HCT116 (cell line): ENCODE measurements at regions not wholly inside any gene's neighbourhood (a gene's known extent, or its start where the extent isn't known, plus 50 kb on each side); places are given as distances from the start of the nearest gene placed in this dataset.
"Not testable (repeated sequence)": the region's sequence is repeated elsewhere in the genome, so short reads cannot be mapped to it uniquely, and the experiment has no call there.

Source experiments
- ATAC-seq: fragments of 200-7000 bp; cut with Tn5 transposase; 2 replicates; pipeline ENCODE4 v1.9.1; 2020; ENCODE audit warnings: mild to moderate bottlenecking, moderate library complexity
- BruUV-seq: library from RNA; stranded (reverse); fragments of 400-500 nt; replicated peaks from 2 replicates; lab custom pipeline; 2021; lab: Mats Ljungman, UMichigan
- CTCF ChIA-PET: fragments of 300-600 bp; sonication (Branson Sonifier 250); formaldehyde crosslinking; loops from one replicate; lab custom pipeline; 2021; ENCODE audit warnings: antibody characterized with exemption; lab: Charles Lee
- POLR2A ChIA-PET: fragments of 300-600, 350-600 bp; sonication (Branson Sonifier 250); formaldehyde crosslinking; loops from one replicate; lab custom pipeline; 2021; ENCODE audit warnings: antibody characterized with exemption; lab: Charles Lee
- RAD21 ChIA-PET, 2 experiments: fragments of 300-600 bp; sonication (Branson Sonifier 250); formaldehyde crosslinking; loops; one replicate each; lab custom pipeline; 2023; ENCODE audit warnings: low total read pairs in 2 of 2; ENCODE audit not compliant: uncharacterized antibody in 2 of 2, unreplicated experiment in 2 of 2, low non-redundant PET in 1 of 2; lab: Charles Lee
- DNase-seq: peaks from one replicate; pipeline ENCODE4 v3.0.0-alpha.2; 2010; ENCODE audit warnings: low read depth, low spot score
- H2AFZ ChIP-seq: fragments of 200-600 bp; shearing (Covaris generic), sonication (generic); 2 replicates; pipeline ENCODE4 v1.6.1; 2017; ENCODE audit warnings: low read depth, mixed run types, mixed read lengths, antibody characterized with exemption, low read length; ENCODE audit not compliant: poor library complexity, severe bottlenecking
- H3K27ac ChIP-seq: 2 replicates; pipeline ENCODE4 v1.5.1; 2012; ENCODE audit warnings: low read depth, low read length
- H3K27me3 ChIP-seq: fragments of 200-600 bp; sonication (generic); 2 replicates; pipeline ENCODE4 v1.6.1; 2016; ENCODE audit warnings: mixed run types, low read length, mixed read lengths; ENCODE audit not compliant: insufficient read depth
- H3K36me3 ChIP-seq, 2 experiments: fragments of 200-500 bp in 1 of 2; fragments of 200-600 bp in 1 of 2; sonication (Bioruptor generic) in 1 of 2; sonication (generic) in 1 of 2; 2 replicates each; pipeline versions ENCODE4 v1.5.1 to v1.6.1; 2014 to 2016; ENCODE audit warnings: low read length in 2 of 2, inconsistent platforms in 1 of 2, mixed read lengths in 1 of 2, mixed run types in 1 of 2; ENCODE audit not compliant: insufficient read depth in 2 of 2, control insufficient read depth in 1 of 2
- H3K4me1 ChIP-seq, 2 experiments: fragments of 200-600 bp in 1 of 2; sonication (generic) in 1 of 2; 2 replicates each; pipeline versions ENCODE4 v1.5.1 to v1.6.1; 2012 to 2017; ENCODE audit warnings: low read length in 2 of 2, inconsistent platforms in 1 of 2, mild to moderate bottlenecking in 1 of 2, mixed read lengths in 1 of 2, mixed run types in 1 of 2, moderate library complexity in 1 of 2; ENCODE audit not compliant: insufficient read depth in 2 of 2, control insufficient read depth in 1 of 2
- H3K4me2 ChIP-seq: fragments of 200-600 bp; sonication (generic); 2 replicates; pipeline ENCODE4 v1.6.1; 2017; ENCODE audit warnings: mixed run types, low read length, mixed read lengths
- H3K4me3 ChIP-seq, 2 experiments: fragments of 200-600 bp in 1 of 2; sonication (generic) in 1 of 2; replicated peaks in 1 of 2; 2 replicates each; pipeline ENCODE4 v1.5.1; 2011 to 2016; ENCODE audit warnings: low read length in 2 of 2, control low read depth in 1 of 2, low read depth in 1 of 2, mild to moderate bottlenecking in 1 of 2, mixed read lengths in 1 of 2, mixed run types in 1 of 2
- H3K79me2 ChIP-seq: fragments of 200-600 bp; sonication (generic); 2 replicates; pipeline ENCODE4 v1.6.1; 2017; ENCODE audit warnings: mild to moderate bottlenecking, mixed run types, low read length, moderate library complexity, mixed read lengths; ENCODE audit not compliant: insufficient read depth
- H3K9ac ChIP-seq: fragments of 200-600 bp; sonication (generic); 2 replicates; pipeline ENCODE4 v1.6.1; 2016; ENCODE audit warnings: low read length, mixed read lengths
- H3K9me2 ChIP-seq: fragments of 200-600 bp; sonication (generic), shearing (Covaris generic); 2 replicates; pipeline ENCODE4 v1.6.1; 2017; ENCODE audit warnings: mixed run types, mild to moderate bottlenecking, moderate library complexity; ENCODE audit not compliant: insufficient read depth
- H3K9me3 ChIP-seq, 2 experiments: fragments of 200-500 bp in 1 of 2; fragments of 200-600 bp in 1 of 2; sonication (Bioruptor generic) in 1 of 2; sonication (generic) in 1 of 2; 2 replicates each; pipeline ENCODE4 v1.6.1; 2014 to 2017; ENCODE audit warnings: low read length in 2 of 2, mixed read lengths in 2 of 2, inconsistent platforms in 1 of 2, low read depth in 1 of 2, mild to moderate bottlenecking in 1 of 2, mixed run types in 1 of 2, moderate library complexity in 1 of 2; ENCODE audit not compliant: control insufficient read depth in 1 of 2, insufficient read depth in 1 of 2
- H4K20me1 ChIP-seq: fragments of 200-600 bp; sonication (generic), shearing (Covaris generic); 2 replicates; pipeline ENCODE4 v1.6.1; 2017; ENCODE audit warnings: mixed run types, mild to moderate bottlenecking, moderate library complexity; ENCODE audit not compliant: insufficient read depth
- ATF3 ChIP-seq: IDR thresholded peaks from 2 replicates; pipeline ENCODE4 v1.6.1; 2012
- EZH2 ChIP-seq: fragments of 200-600 bp; sonication (generic); IDR thresholded peaks from 2 replicates; pipeline ENCODE4 v1.6.1; 2017; ENCODE audit warnings: antibody characterized with exemption, mixed run types
- JUND ChIP-seq: IDR thresholded peaks from 2 replicates; pipeline ENCODE4 v1.6.1; 2012
- POLR2AphosphoS5 ChIP-seq: IDR thresholded peaks from 2 replicates; pipeline ENCODE4 v1.6.1; 2011; ENCODE audit warnings: mild to moderate bottlenecking, low read depth, low read length, moderate library complexity
- TCF7L2 ChIP-seq: IDR thresholded peaks from 2 replicates; pipeline ENCODE4 v1.7.0; 2011; ENCODE audit warnings: borderline replicate concordance, inconsistent platforms; ENCODE audit not compliant: insufficient read depth, insufficient read length; ENCODE audit errors: extremely low read depth
- ZBTB33 ChIP-seq: IDR thresholded peaks from 2 replicates; pipeline ENCODE4 v1.6.1; 2011; ENCODE audit warnings: mild to moderate bottlenecking, low read length, moderate library complexity; ENCODE audit not compliant: insufficient replicate concordance; ENCODE audit errors: extremely low read depth
- ZNF274 ChIP-seq: fragments of 200-500 bp; sonication (Bioruptor generic); IDR thresholded peaks from 2 replicates; pipeline ENCODE4 v1.6.1; 2014; ENCODE audit warnings: mild to moderate bottlenecking, low read depth, low read length, inconsistent platforms
- intact Hi-C: fragments of 100-400 bp; cut with micrococcal nuclease; formaldehyde crosslinking; loops from 2 replicates; pipeline ENCODE4 v1.10.0; 2022
- TF ChIP-seq, protein P1 (sequence below): IDR thresholded peaks from 2 replicates; pipeline ENCODE4 v1.6.1; 2012
- TF ChIP-seq, protein P2 (sequence below): IDR thresholded peaks from 2 replicates; pipeline ENCODE4 v1.6.1; 2012; ENCODE audit warnings: low read depth

- Histone ChIP-seq H3K27me3 (no peaks in the 10 kb centered on the region), H4K20me1 (no peaks in the 10 kb centered on the region), H3K4me1 (no peaks in the 10 kb centered on the region), H3K36me3 (no peaks in the 10 kb centered on the region), H2AFZ (no peak overlapping the region), H3K4me3 (no peak overlapping the region), H3K9me3 (peaks cover 8 to 18% of the 10 kb centered on the region in 2 experiments; a peak in 2 of 4 replicates), H3K4me2 (no peak overlapping the region), H3K9me2 (no peaks in the 10 kb centered on the region), H3K79me2 (no peaks in the 10 kb centered on the region), H3K9ac (no peak overlapping the region), H3K27ac (no peak overlapping the region)
- intact Hi-C loops: no loop called here
- POLR2A ChIA-PET: no interaction called here
- RAD21 ChIA-PET: no interaction called here
- CTCF ChIA-PET: no interaction called here
- BruUV-seq: no TSS peak
- TF ChIP-seq TCF7L2 (no peak), EZH2 (no peak), ATF3 (no peak), POLR2AphosphoS5 (no peak), ZBTB33 (no peak), ZNF274 (no peak), JUND (no peak)
- TF ChIP-seq, protein P1, sequence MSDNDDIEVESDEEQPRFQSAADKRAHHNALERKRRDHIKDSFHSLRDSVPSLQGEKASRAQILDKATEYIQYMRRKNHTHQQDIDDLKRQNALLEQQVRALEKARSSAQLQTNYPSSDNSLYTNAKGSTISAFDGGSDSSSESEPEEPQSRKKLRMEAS: no peak
- TF ChIP-seq, protein P2, sequence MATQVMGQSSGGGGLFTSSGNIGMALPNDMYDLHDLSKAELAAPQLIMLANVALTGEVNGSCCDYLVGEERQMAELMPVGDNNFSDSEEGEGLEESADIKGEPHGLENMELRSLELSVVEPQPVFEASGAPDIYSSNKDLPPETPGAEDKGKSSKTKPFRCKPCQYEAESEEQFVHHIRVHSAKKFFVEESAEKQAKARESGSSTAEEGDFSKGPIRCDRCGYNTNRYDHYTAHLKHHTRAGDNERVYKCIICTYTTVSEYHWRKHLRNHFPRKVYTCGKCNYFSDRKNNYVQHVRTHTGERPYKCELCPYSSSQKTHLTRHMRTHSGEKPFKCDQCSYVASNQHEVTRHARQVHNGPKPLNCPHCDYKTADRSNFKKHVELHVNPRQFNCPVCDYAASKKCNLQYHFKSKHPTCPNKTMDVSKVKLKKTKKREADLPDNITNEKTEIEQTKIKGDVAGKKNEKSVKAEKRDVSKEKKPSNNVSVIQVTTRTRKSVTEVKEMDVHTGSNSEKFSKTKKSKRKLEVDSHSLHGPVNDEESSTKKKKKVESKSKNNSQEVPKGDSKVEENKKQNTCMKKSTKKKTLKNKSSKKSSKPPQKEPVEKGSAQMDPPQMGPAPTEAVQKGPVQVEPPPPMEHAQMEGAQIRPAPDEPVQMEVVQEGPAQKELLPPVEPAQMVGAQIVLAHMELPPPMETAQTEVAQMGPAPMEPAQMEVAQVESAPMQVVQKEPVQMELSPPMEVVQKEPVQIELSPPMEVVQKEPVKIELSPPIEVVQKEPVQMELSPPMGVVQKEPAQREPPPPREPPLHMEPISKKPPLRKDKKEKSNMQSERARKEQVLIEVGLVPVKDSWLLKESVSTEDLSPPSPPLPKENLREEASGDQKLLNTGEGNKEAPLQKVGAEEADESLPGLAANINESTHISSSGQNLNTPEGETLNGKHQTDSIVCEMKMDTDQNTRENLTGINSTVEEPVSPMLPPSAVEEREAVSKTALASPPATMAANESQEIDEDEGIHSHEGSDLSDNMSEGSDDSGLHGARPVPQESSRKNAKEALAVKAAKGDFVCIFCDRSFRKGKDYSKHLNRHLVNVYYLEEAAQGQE: no peak
- ATAC-seq (no peak), DNase-seq (no peak)
These were observed 866.1 kb upstream of the ADGRB3 start for GRCh38 chr6:67768972-67769371.

DNA sequence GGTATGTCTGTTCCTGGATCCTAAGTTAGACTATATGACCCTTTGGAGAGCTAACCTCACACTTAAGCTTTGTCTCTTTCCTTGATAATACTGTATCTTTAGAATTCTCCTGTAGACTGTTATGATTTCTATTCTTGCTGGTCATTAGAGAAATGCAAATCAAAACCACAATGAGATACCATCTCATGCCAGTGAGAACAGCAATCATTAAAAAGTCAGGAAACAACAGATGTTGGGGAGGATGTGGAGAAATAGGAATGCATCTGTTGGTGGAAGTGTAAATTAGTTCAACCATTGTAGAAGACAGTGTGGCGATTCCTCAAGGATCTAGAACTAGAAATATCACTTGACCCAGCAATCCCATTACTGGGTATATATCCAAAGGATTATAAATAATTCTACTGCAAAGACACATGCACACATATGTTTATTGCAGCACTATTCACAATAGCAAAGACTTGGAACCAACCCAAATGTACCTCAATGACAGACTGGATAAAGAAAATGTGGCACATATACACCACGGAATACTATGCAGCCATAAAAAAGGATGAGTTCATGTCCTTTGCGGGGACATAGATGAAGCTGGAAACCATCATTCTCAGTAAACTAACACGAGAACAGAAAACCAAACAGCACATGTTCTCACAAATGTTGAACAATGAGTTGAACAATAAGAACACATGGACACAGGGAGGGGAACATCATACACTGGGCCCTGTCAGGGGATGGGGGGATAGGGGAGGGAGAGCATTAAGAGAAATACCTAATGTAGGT lies 867.8 kb upstream of the ADGRB3 start:
- BruUV-seq, H3K27me3 ChIP-seq, H3K9ac ChIP-seq, DNase-seq, H3K4me1 ChIP-seq, CTCF ChIA-PET, H3K4me2 ChIP-seq, H3K27ac ChIP-seq, H3K9me2 ChIP-seq, ATAC-seq, H3K36me3 ChIP-seq, H2AFZ ChIP-seq, POLR2A ChIA-PET, H3K4me3 ChIP-seq, intact Hi-C loops, H3K79me2 ChIP-seq, H4K20me1 ChIP-seq, RAD21 ChIA-PET: not testable (repeated sequence)
- peaks cover 10 to 20% of the 10 kb centered on the region in 2 experiments; a peak in 2 of 4 replicates for H3K9me3 ChIP-seq
